HL-60/S4 treated with retinoic acid at 250 ng/mL for 4 days and 3 days (cell line): ENCODE measurements at regions not wholly inside any gene's neighbourhood (a gene's known extent, or its start where the extent isn't known, plus 50 kb on each side); places are given as distances from the start of the nearest gene placed in this dataset.
"Not testable (repeated sequence)": the region's sequence is repeated elsewhere in the genome, so short reads cannot be mapped to it uniquely, and the experiment has no call there.

ENCODE experiments used
- in situ Hi-C: fragments of 300-500 bp; cut with MboI; formaldehyde crosslinking; loops from 2 replicates; pipeline ENCODE4 v1.7.0; 2022; ENCODE audit warnings: low sequenced_read_pairs

GRCh38 chr11:45392154-45392553, 106.0 kb upstream of the SYT13 start:
- in situ Hi-C loops: no loop called here

GRCh38 chr11:45391168-45391850, 105.2 kb upstream of the SYT13 start:
- in situ Hi-C loops: no loop called here

GRCh38 chr11:45390407-45390806, 104.3 kb upstream of the SYT13 start:
- in situ Hi-C loops: no loop called here

GRCh38 chr11:45388472-45388871, 102.3 kb upstream of the SYT13 start:
- in situ Hi-C loops: no loop called here

- in situ Hi-C loops: not testable (repeated sequence)
These were observed 101.7 kb upstream of the SYT13 start for GRCh38 chr11:45387885-45388284.

- in situ Hi-C loops: no loop called here
These were observed 100.8 kb upstream of the SYT13 start for GRCh38 chr11:45386972-45387371.

GRCh38 chr11:45385844-45386243, 99.7 kb upstream of the SYT13 start:
- in situ Hi-C loops: no loop called here

- in situ Hi-C loops: no loop called here
These were observed 99.3 kb upstream of the SYT13 start for GRCh38 chr11:45385423-45385822.

- in situ Hi-C loops: no loop called here
These were observed 98.6 kb upstream of the SYT13 start for GRCh38 chr11:45384711-45385241.

- in situ Hi-C loops: no loop called here
These were observed 97.9 kb upstream of the SYT13 start for GRCh38 chr11:45384016-45384415.

- in situ Hi-C loops: no loop called here
These were observed 97.1 kb upstream of the SYT13 start for GRCh38 chr11:45383224-45383623.

- in situ Hi-C loops: no loop called here
These were observed 96.2 kb upstream of the SYT13 start for GRCh38 chr11:45382133-45382878.

GRCh38 chr11:45379162-45379863, 93.2 kb upstream of the SYT13 start:
- in situ Hi-C loops: loop anchor here (10.0 kb wide), 1 partner anchor 385 kb away; no protein-coding TSS in a partner anchor

- in situ Hi-C loops: loop anchor here (10.0 kb wide), 1 partner anchor 386 kb away; no protein-coding TSS in a partner anchor
These were observed 92.4 kb upstream of the SYT13 start for GRCh38 chr11:45378516-45378915.

GRCh38 chr11:45374653-45375059, 88.5 kb upstream of the SYT13 start:
- in situ Hi-C loops: loop anchor here (10.0 kb wide), 1 partner anchor 390 kb away; no protein-coding TSS in a partner anchor

- in situ Hi-C loops: loop anchor here (10.0 kb wide), 1 partner anchor 391 kb away; no protein-coding TSS in a partner anchor
These were observed 88.0 kb upstream of the SYT13 start for GRCh38 chr11:45374130-45374529.

- in situ Hi-C loops: loop anchor here (10.0 kb wide), 1 partner anchor 391 kb away; no protein-coding TSS in a partner anchor
These were observed 87.4 kb upstream of the SYT13 start for GRCh38 chr11:45373506-45374035.

GRCh38 chr11:45372414-45372813, 86.3 kb upstream of the SYT13 start:
- in situ Hi-C loops: loop anchor here (10.0 kb wide), 1 partner anchor 392 kb away; no protein-coding TSS in a partner anchor

- in situ Hi-C loops: loop anchor here (10.0 kb wide), 1 partner anchor 393 kb away; no protein-coding TSS in a partner anchor
These were observed 85.3 kb upstream of the SYT13 start for GRCh38 chr11:45371251-45372115.

GRCh38 chr11:45369313-45369712, 83.2 kb upstream of the SYT13 start:
- in situ Hi-C loops: no loop called here
